ENCODE measurements at regions not wholly inside any gene's neighbourhood (a gene's known extent, or its start where the extent isn't known, plus 50 kb on each side); places are given as distances from the start of the nearest gene placed in this dataset.

- WGBS (ENCODE audit: missing lambda C conversion rate): 81% methylated on average over 4 of the region's 4 CpGs
- DNase-seq (ENCODE audit: low read depth in 1 of 2, low spot score in 1 of 2) (no peak), FAIRE-seq (no peak), ATAC-seq (peak in 1 of 2 experiments; percentile 38; a peak in 2 of 6 replicates)
- TF ChIP-seq FOSB (CRISPR knock-in tag; IDR thresholded peaks at IDR 0.05) (no peak), GATA3 (IDR thresholded peaks at IDR 0.05; ENCODE audit: borderline replicate concordance) (no peak), MAFK (IDR thresholded peaks at IDR 0.05; ENCODE audit: partially characterized antibody) (no peak), MAZ (IDR thresholded peaks at IDR 0.05; ENCODE audit: borderline replicate concordance, low read depth, low read length) (no peak), POLR2A (IDR thresholded peaks at IDR 0.05; ENCODE audit: low read length) (no peak), USF2 (IDR thresholded peaks at IDR 0.05) (no peak), RCOR1 (IDR thresholded peaks at IDR 0.05; ENCODE audit: low read depth, low read length) (no peak), NFE2L2 (conservative IDR thresholded peaks at IDR 0.05; ENCODE audit: low read length) (no peak), RAD21 (conservative IDR thresholded peaks at IDR 0.05 in 1 of 2, IDR thresholded peaks at IDR 0.05 in 1 of 2) (no peak), EHMT2 (IDR thresholded peaks at IDR 0.05; ENCODE audit: low read depth) (no peak), PHF8 (IDR thresholded peaks at IDR 0.05; ENCODE audit: borderline replicate concordance, low read depth) (no peak), CTCF (IDR thresholded peaks at IDR 0.05) (no peak), ZNF302 (CRISPR knock-in tag; IDR thresholded peaks at IDR 0.05) (no peak), BCL3 (IDR thresholded peaks at IDR 0.05) (no peak), HMGXB4 (CRISPR knock-in tag; IDR thresholded peaks at IDR 0.05; ENCODE audit: borderline replicate concordance) (no peak), ZC3H11A (IDR thresholded peaks at IDR 0.05) (no peak), CHD2 (IDR thresholded peaks at IDR 0.05; ENCODE audit: low read length, partially characterized antibody) (no peak), TFCP2L1 (CRISPR knock-in tag; IDR thresholded peaks at IDR 0.05) (no peak), ZFP36 (IDR thresholded peaks at IDR 0.05; ENCODE audit: borderline replicate concordance, partially characterized antibody) (no peak)
- no peak overlapping the region; the same call in 2 of the 3 replicates for H3K4me2 ChIP-seq
- ChIA-PET CTCF (no interaction called here), POLR2A (interaction anchor here (0.6 kb wide), 1 partner anchor 216 kb away, joined by 4 read pairs; no protein-coding TSS in a partner anchor)
- no peaks in the 10 kb centered on the region for H3K9me3 ChIP-seq
- peaks cover 51% of the 10 kb centered on the region for H3K4me1 ChIP-seq
- H3K27ac ChIP-seq: peak overlapping the region; percentile 27 to 43; a peak in 3 of 6 replicates
- no peak overlapping the region for H3K4me3 ChIP-seq
Measured at GRCh38 chr5:96088706-96089498, 127.3 kb upstream of the ELL2 start.

- WGBS (ENCODE audit: missing lambda C conversion rate): 13% methylated on average over 3 of the region's 3 CpGs
- Histone ChIP-seq H3K27ac (peak overlapping the region; percentile 27 to 43; a peak in 3 of 6 replicates), H3K4me1 (peaks cover 41% of the 10 kb centered on the region), H3K4me3 (no peak overlapping the region), H3K9me3 (no peaks in the 10 kb centered on the region), H3K4me2 (peak overlapping the region; percentile 38; the same call in 2 of the 3 replicates)
- POLR2A ChIA-PET: no interaction called here
- FAIRE-seq (no peak), DNase-seq (ENCODE audit: low read depth in 1 of 2, low spot score in 1 of 2) (no peak), ATAC-seq (peak in 1 of 2 experiments; percentile 47; a peak in 2 of 6 replicates)
- CTCF ChIA-PET: interaction anchor here (1.1 kb wide), 1 partner anchor 248 kb away, joined by 4 read pairs; no protein-coding TSS in a partner anchor
- no peak for TF ChIP-seq HDAC2 (IDR thresholded peaks at IDR 0.05)
- TF ChIP-seq PHF8 (IDR thresholded peaks at IDR 0.05; ENCODE audit: borderline replicate concordance, low read depth): no peak
- TF ChIP-seq USF2 (IDR thresholded peaks at IDR 0.05): no peak
- no peak for TF ChIP-seq EHMT2 (IDR thresholded peaks at IDR 0.05; ENCODE audit: low read depth)
- no peak for TF ChIP-seq JUNB (IDR thresholded peaks at IDR 0.05)
- peak; percentile 45 for TF ChIP-seq GATA3 (IDR thresholded peaks at IDR 0.05; ENCODE audit: borderline replicate concordance)
- no peak for TF ChIP-seq ZSCAN20 (CRISPR knock-in tag; IDR thresholded peaks at IDR 0.05)
- TF ChIP-seq CBX2 (IDR thresholded peaks at IDR 0.05; ENCODE audit: borderline replicate concordance, low read depth): no peak
- no peak for TF ChIP-seq FOSL2 (IDR thresholded peaks at IDR 0.05)
- no peak for TF ChIP-seq FOSL2 (CRISPR knock-in tag; IDR thresholded peaks at IDR 0.05)
- no peak for TF ChIP-seq MAFK (IDR thresholded peaks at IDR 0.05; ENCODE audit: partially characterized antibody)
- no peak for TF ChIP-seq ZNF302 (CRISPR knock-in tag; IDR thresholded peaks at IDR 0.05)
- TF ChIP-seq EHF (CRISPR knock-in tag; IDR thresholded peaks at IDR 0.05): no peak
- no peak for TF ChIP-seq NFE2L2 (conservative IDR thresholded peaks at IDR 0.05; ENCODE audit: low read length)
- TF ChIP-seq ZFP36 (IDR thresholded peaks at IDR 0.05; ENCODE audit: borderline replicate concordance, partially characterized antibody): no peak
- no peak for TF ChIP-seq CHD4 (IDR thresholded peaks at IDR 0.05; ENCODE audit: borderline replicate concordance)
- no peak for TF ChIP-seq HES2 (IDR thresholded peaks at IDR 0.05)
- TF ChIP-seq FOXS1 (CRISPR knock-in tag; IDR thresholded peaks at IDR 0.05): no peak
- no peak for TF ChIP-seq TFCP2L1 (CRISPR knock-in tag; IDR thresholded peaks at IDR 0.05)
- peak in 1 of 2 experiments; percentile 16; a peak in 1 of 5 replicates for TF ChIP-seq EP300 (IDR thresholded peaks at IDR 0.05)
Measured at GRCh38 chr5:96087939-96088338, 126.3 kb upstream of the ELL2 start.

Measured in A549 (cell line).